ENCODE measurements at regions not wholly inside any gene's neighbourhood (a gene's known extent, or its start where the extent isn't known, plus 50 kb on each side); places are given as distances from the start of the nearest gene placed in this dataset.

- no peaks in the 10 kb centered on the region for H3K27me3 Mint-ChIP-seq (ENCODE audit: low read depth in 2 of 2)
- Histone ChIP-seq H3K9me3 (ENCODE audit: control insufficient read depth, insufficient read depth, low read length) (peaks cover 13% of the 10 kb centered on the region), H3K4me1 (ENCODE audit: control insufficient read depth, insufficient read depth, low read length) (no peaks in the 10 kb centered on the region), H3K27ac (ENCODE audit: low read length) (no peak overlapping the region), H3K4me3 (ENCODE audit: low read length) (no peak overlapping the region), H3K36me3 (ENCODE audit: control insufficient read depth, insufficient read depth, low read length) (no peaks in the 10 kb centered on the region), H3K27me3 (ENCODE audit: control insufficient read depth, insufficient read depth, low read length) (no peaks in the 10 kb centered on the region)
- ATAC-seq (no peak), DNase-seq (no peak)
- TF ChIP-seq, protein P1, sequence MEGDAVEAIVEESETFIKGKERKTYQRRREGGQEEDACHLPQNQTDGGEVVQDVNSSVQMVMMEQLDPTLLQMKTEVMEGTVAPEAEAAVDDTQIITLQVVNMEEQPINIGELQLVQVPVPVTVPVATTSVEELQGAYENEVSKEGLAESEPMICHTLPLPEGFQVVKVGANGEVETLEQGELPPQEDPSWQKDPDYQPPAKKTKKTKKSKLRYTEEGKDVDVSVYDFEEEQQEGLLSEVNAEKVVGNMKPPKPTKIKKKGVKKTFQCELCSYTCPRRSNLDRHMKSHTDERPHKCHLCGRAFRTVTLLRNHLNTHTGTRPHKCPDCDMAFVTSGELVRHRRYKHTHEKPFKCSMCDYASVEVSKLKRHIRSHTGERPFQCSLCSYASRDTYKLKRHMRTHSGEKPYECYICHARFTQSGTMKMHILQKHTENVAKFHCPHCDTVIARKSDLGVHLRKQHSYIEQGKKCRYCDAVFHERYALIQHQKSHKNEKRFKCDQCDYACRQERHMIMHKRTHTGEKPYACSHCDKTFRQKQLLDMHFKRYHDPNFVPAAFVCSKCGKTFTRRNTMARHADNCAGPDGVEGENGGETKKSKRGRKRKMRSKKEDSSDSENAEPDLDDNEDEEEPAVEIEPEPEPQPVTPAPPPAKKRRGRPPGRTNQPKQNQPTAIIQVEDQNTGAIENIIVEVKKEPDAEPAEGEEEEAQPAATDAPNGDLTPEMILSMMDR (IDR thresholded peaks at IDR 0.05) = no peak
- H3K36me3 Mint-ChIP-seq = peaks cover 45% of the 10 kb centered on the region
- no peak overlapping the region for H3K27ac Mint-ChIP-seq
- no peak overlapping the region for H3K4me3 Mint-ChIP-seq
- 86% methylated on average over 19 of the region's 20 CpGs for WGBS (ENCODE audit: insufficient coverage)
- intact Hi-C loops (cut with micrococcal nuclease) = no loop called here
- no peaks in the 10 kb centered on the region for H3K4me1 Mint-ChIP-seq
- peaks cover 20 to 24% of the 10 kb centered on the region in 2 donors for H3K9me3 Mint-ChIP-seq
These were observed 1368.8 kb upstream of the ADGRB3 start for GRCh38 chr6:67265996-67266921.

- intact Hi-C loops (cut with micrococcal nuclease) = no loop called here
- Histone ChIP-seq H3K36me3 (ENCODE audit: control insufficient read depth, insufficient read depth, low read length) (no peaks in the 10 kb centered on the region), H3K27me3 (ENCODE audit: control insufficient read depth, insufficient read depth, low read length) (no peaks in the 10 kb centered on the region), H3K27ac (ENCODE audit: low read length) (no peak overlapping the region), H3K4me1 (ENCODE audit: control insufficient read depth, insufficient read depth, low read length) (no peaks in the 10 kb centered on the region), H3K9me3 (ENCODE audit: control insufficient read depth, insufficient read depth, low read length) (no peaks in the 10 kb centered on the region), H3K4me3 (ENCODE audit: low read length) (no peak overlapping the region)
- TF ChIP-seq, protein P1 (IDR thresholded peaks at IDR 0.05) = no peak
- DNase-seq (no peak), ATAC-seq (no peak)
- Mint-ChIP-seq H3K4me1 (no peaks in the 10 kb centered on the region), H3K4me3 (no peak overlapping the region), H3K9me3 (peaks cover 9 to 25% of the 10 kb centered on the region in 2 donors), H3K27ac (no peak overlapping the region), H3K36me3 (no peaks in the 10 kb centered on the region), H3K27me3 (ENCODE audit: low read depth in 2 of 2) (no peaks in the 10 kb centered on the region)
- WGBS (ENCODE audit: insufficient coverage) = 76% methylated on average over 3 of the region's 3 CpGs
These were observed 1382.4 kb upstream of the ADGRB3 start for GRCh38 chr6:67252663-67253062.

GRCh38 chr6:67248077-67248476, 1387.0 kb upstream of the ADGRB3 start:
- no peaks in the 10 kb centered on the region for H3K27me3 Mint-ChIP-seq (ENCODE audit: low read depth in 2 of 2)

More at GRCh38 chr6:67248077-67248476, 1387.0 kb upstream of the ADGRB3 start:
- Histone ChIP-seq H3K27ac (ENCODE audit: low read length) (no peak overlapping the region), H3K36me3 (ENCODE audit: control insufficient read depth, insufficient read depth, low read length) (no peaks in the 10 kb centered on the region), H3K27me3 (ENCODE audit: control insufficient read depth, insufficient read depth, low read length) (no peaks in the 10 kb centered on the region), H3K4me1 (ENCODE audit: control insufficient read depth, insufficient read depth, low read length) (no peaks in the 10 kb centered on the region), H3K4me3 (ENCODE audit: low read length) (no peak overlapping the region), H3K9me3 (ENCODE audit: control insufficient read depth, insufficient read depth, low read length) (no peaks in the 10 kb centered on the region)
- TF ChIP-seq, protein P1 (IDR thresholded peaks at IDR 0.05) = no peak
- DNase-seq (no peak), ATAC-seq (no peak)
- H3K9me3 Mint-ChIP-seq = peaks cover 7 to 26% of the 10 kb centered on the region in 2 donors
- H3K27ac Mint-ChIP-seq = no peak overlapping the region
- no peaks in the 10 kb centered on the region for H3K4me1 Mint-ChIP-seq
- intact Hi-C loops (cut with micrococcal nuclease) = no loop called here
- WGBS (ENCODE audit: insufficient coverage) = 71% methylated on average over 4 of the region's 4 CpGs
- no peak overlapping the region for H3K4me3 Mint-ChIP-seq
- no peaks in the 10 kb centered on the region for H3K36me3 Mint-ChIP-seq
